Left colon (tissue), 2 donors: ENCODE measurements at regions not wholly inside any gene's neighbourhood (a gene's known extent, or its start where the extent isn't known, plus 50 kb on each side); places are given as distances from the start of the nearest gene placed in this dataset.
"Not testable (repeated sequence)": the region's sequence is repeated elsewhere in the genome, so short reads cannot be mapped to it uniquely, and the experiment has no call there.

ENCODE experiments used
- ATAC-seq: fragments of 200-7000 bp; cut with Tn5 transposase; one replicate; pipeline ENCODE4 v1.9.1; 2020; ENCODE audit warnings: mild to moderate bottlenecking, moderate library complexity
- DNase-seq, 2 donors: peaks; one replicate each; pipeline ENCODE4 v3.0.0-alpha.2; 2020
- intact Hi-C, 2 donors: fragments of 100-400 bp; cut with DNase I in 1 of 2; cut with micrococcal nuclease in 1 of 2; formaldehyde crosslinking; loops; one replicate each; pipeline versions ENCODE4 v1.11.2 to v1.14.0; 2022; cut with DNase I, micrococcal nuclease
- donor health status: DM: no; HTN: no; CAD: no.
- donor health status: DM: yes; HTN: yes; CAD: no.

GRCh38 chr5:166784545-166785078, 1506.8 kb upstream of the WWC1 start:
- DNase-seq = no peak
- no peak for ATAC-seq
- intact Hi-C loops = no loop called here

- DNase-seq (no peak), ATAC-seq (no peak)
- intact Hi-C loops = no loop called here
Observed at GRCh38 chr5:166786178-166786577, 1505.3 kb upstream of the WWC1 start.

- DNase-seq (no peak), ATAC-seq (no peak)
- intact Hi-C loops = no loop called here
Observed at GRCh38 chr5:166786889-166787288, 1504.6 kb upstream of the WWC1 start.

- no peak for ATAC-seq
- no peak for DNase-seq
- intact Hi-C loops = no loop called here
Observed at GRCh38 chr5:166788050-166788449, 1503.4 kb upstream of the WWC1 start.

- DNase-seq = no peak
- no peak for ATAC-seq
- intact Hi-C loops = no loop called here
Observed at GRCh38 chr5:166795756-166796155, 1495.7 kb upstream of the WWC1 start.

GRCh38 chr5:166803058-166803457, 1488.4 kb upstream of the WWC1 start:
- intact Hi-C loops = no loop called here
- ATAC-seq = no peak
- no peak for DNase-seq

GRCh38 chr5:166804223-166804622, 1487.2 kb upstream of the WWC1 start:
- ATAC-seq = not testable (repeated sequence)

GRCh38 chr5:166804693-166805092, 1486.8 kb upstream of the WWC1 start:
- ATAC-seq, intact Hi-C loops, DNase-seq: not testable (repeated sequence)

More at GRCh38 chr5:166804223-166804622, 1487.2 kb upstream of the WWC1 start:
- DNase-seq, intact Hi-C loops: not testable (repeated sequence)

- DNase-seq, ATAC-seq, intact Hi-C loops: not testable (repeated sequence)
Observed at GRCh38 chr5:166810093-166810658, 1481.3 kb upstream of the WWC1 start.

GRCh38 chr5:166810721-166811120, 1480.7 kb upstream of the WWC1 start:
- intact Hi-C loops = no loop called here
- no peak for DNase-seq
- no peak for ATAC-seq

- DNase-seq = no peak
- intact Hi-C loops = no loop called here
- ATAC-seq = no peak
Observed at GRCh38 chr5:166823360-166823759, 1468.1 kb upstream of the WWC1 start.

- intact Hi-C loops = no loop called here
- DNase-seq = no peak
- no peak for ATAC-seq
Observed at GRCh38 chr5:166834246-166834645, 1457.2 kb upstream of the WWC1 start.

- DNase-seq (no peak), ATAC-seq (no peak)
- intact Hi-C loops = no loop called here
Observed at GRCh38 chr5:166845044-166845443, 1446.4 kb upstream of the WWC1 start.

GRCh38 chr5:166856791-166857190, 1434.7 kb upstream of the WWC1 start:
- ATAC-seq (no peak), DNase-seq (no peak)
- intact Hi-C loops = no loop called here

- intact Hi-C loops = no loop called here
- no peak for ATAC-seq
- no peak for DNase-seq
Observed at GRCh38 chr5:166860426-166860825, 1431.0 kb upstream of the WWC1 start.

- intact Hi-C loops = no loop called here
- ATAC-seq (no peak), DNase-seq (no peak)
Observed at GRCh38 chr5:166862581-166862980, 1428.9 kb upstream of the WWC1 start.

- ATAC-seq (no peak), DNase-seq (no peak)
- intact Hi-C loops = no loop called here
Observed at GRCh38 chr5:166865206-166865605, 1426.2 kb upstream of the WWC1 start.

- DNase-seq = no peak
- no peak for ATAC-seq
- intact Hi-C loops = no loop called here
Observed at GRCh38 chr5:166880456-166880855, 1411.0 kb upstream of the WWC1 start.

GRCh38 chr5:166881802-166882201, 1409.6 kb upstream of the WWC1 start:
- ATAC-seq (no peak), DNase-seq (no peak)
- intact Hi-C loops = no loop called here

GRCh38 chr5:166883016-166883415, 1408.4 kb upstream of the WWC1 start:
- intact Hi-C loops = no loop called here
- no peak for DNase-seq
- no peak for ATAC-seq

GRCh38 chr5:166898166-166898565, 1393.3 kb upstream of the WWC1 start:
- intact Hi-C loops = no loop called here
- ATAC-seq = no peak
- no peak for DNase-seq
